ENCODE measurements at regions not wholly inside any gene's neighbourhood (a gene's known extent, or its start where the extent isn't known, plus 50 kb on each side); places are given as distances from the start of the nearest gene placed in this dataset.
A peak's percentile ranks its signal among the peaks of the same experiment; 100 is the strongest.
"Not testable (repeated sequence)": the region's sequence is repeated elsewhere in the genome, so short reads cannot be mapped to it uniquely, and the experiment has no call there.

- no peaks in the 10 kb centered on the region for H3K36me3 ChIP-seq (ENCODE audit: control insufficient read depth, insufficient read depth, low read length)
- H3K4me3 ChIP-seq (ENCODE audit: low read depth, low read length), result no peak overlapping the region
- no peak overlapping the region for H3K9ac ChIP-seq (ENCODE audit: low read length)
- no peaks in the 10 kb centered on the region for H3K9me3 ChIP-seq (ENCODE audit: control insufficient read depth, insufficient read depth, low read depth, low read length)
- H3K27me3 ChIP-seq (ENCODE audit: control insufficient read depth, insufficient read depth, low read length), result no peaks in the 10 kb centered on the region
- H3K27ac ChIP-seq (ENCODE audit: low read depth, low read length), result no peak overlapping the region
- H3K4me1 ChIP-seq (ENCODE audit: control insufficient read depth, insufficient read depth, low read length), result peaks cover 47% of the 10 kb centered on the region
Measured at GRCh38 chr6:118708055-118708454, 56.7 kb upstream of the CEP85L start.

GRCh38 chr6:118706702-118707101 lies 55.3 kb upstream of the CEP85L start:
- Histone ChIP-seq H3K27ac (ENCODE audit: low read depth, low read length) (no peak overlapping the region), H3K4me1 (ENCODE audit: control insufficient read depth, insufficient read depth, low read length) (peaks cover 47% of the 10 kb centered on the region), H3K27me3 (ENCODE audit: control insufficient read depth, insufficient read depth, low read length) (no peaks in the 10 kb centered on the region), H3K36me3 (ENCODE audit: control insufficient read depth, insufficient read depth, low read length) (no peaks in the 10 kb centered on the region), H3K9ac (ENCODE audit: low read length) (no peak overlapping the region), H3K9me3 (ENCODE audit: control insufficient read depth, insufficient read depth, low read depth, low read length) (no peaks in the 10 kb centered on the region), H3K4me3 (ENCODE audit: low read depth, low read length) (no peak overlapping the region)

GRCh38 chr6:118705544-118706491 lies 54.4 kb upstream of the CEP85L start:
- H3K9ac ChIP-seq (ENCODE audit: low read length), result no peak overlapping the region
- peak overlapping the region; percentile 25; the same call in 1 of the 2 replicates for H3K27ac ChIP-seq (ENCODE audit: low read depth, low read length)
- 0 out of 2 replicates have a peak overlapping the region, but pooled peaks have one; percentile 16 for H3K4me3 ChIP-seq (ENCODE audit: low read depth, low read length)
- no peaks in the 10 kb centered on the region for H3K36me3 ChIP-seq (ENCODE audit: control insufficient read depth, insufficient read depth, low read length)
- no peaks in the 10 kb centered on the region for H3K9me3 ChIP-seq (ENCODE audit: control insufficient read depth, insufficient read depth, low read depth, low read length)
- no peaks in the 10 kb centered on the region for H3K27me3 ChIP-seq (ENCODE audit: control insufficient read depth, insufficient read depth, low read length)
- peaks cover 47% of the 10 kb centered on the region for H3K4me1 ChIP-seq (ENCODE audit: control insufficient read depth, insufficient read depth, low read length)

- Histone ChIP-seq H3K36me3 (ENCODE audit: control insufficient read depth, insufficient read depth, low read length) (no peaks in the 10 kb centered on the region), H3K27me3 (ENCODE audit: control insufficient read depth, insufficient read depth, low read length) (no peaks in the 10 kb centered on the region), H3K9ac (ENCODE audit: low read length) (no peak overlapping the region), H3K4me3 (ENCODE audit: low read depth, low read length) (no peak overlapping the region), H3K27ac (ENCODE audit: low read depth, low read length) (no peak overlapping the region), H3K9me3 (ENCODE audit: control insufficient read depth, insufficient read depth, low read depth, low read length) (no peaks in the 10 kb centered on the region), H3K4me1 (ENCODE audit: control insufficient read depth, insufficient read depth, low read length) (peaks cover 43% of the 10 kb centered on the region)
Measured at GRCh38 chr6:118704915-118705314, 53.5 kb upstream of the CEP85L start.

- not testable (repeated sequence) for H3K36me3 ChIP-seq (ENCODE audit: control insufficient read depth, insufficient read depth, low read length); H3K27ac ChIP-seq (ENCODE audit: low read depth, low read length); H3K9ac ChIP-seq (ENCODE audit: low read length); H3K27me3 ChIP-seq (ENCODE audit: control insufficient read depth, insufficient read depth, low read length); H3K9me3 ChIP-seq (ENCODE audit: control insufficient read depth, insufficient read depth, low read depth, low read length); H3K4me3 ChIP-seq (ENCODE audit: low read depth, low read length)
- H3K4me1 ChIP-seq (ENCODE audit: control insufficient read depth, insufficient read depth, low read length), result peaks cover 16% of the 10 kb centered on the region
Measured at GRCh38 chr6:118701260-118701659, 49.9 kb upstream of the CEP85L start.

Measured in HUES6 (cell line).